ENCODE measurements at regions not wholly inside any gene's neighbourhood (a gene's known extent, or its start where the extent isn't known, plus 50 kb on each side); places are given as distances from the start of the nearest gene placed in this dataset.

DNA sequence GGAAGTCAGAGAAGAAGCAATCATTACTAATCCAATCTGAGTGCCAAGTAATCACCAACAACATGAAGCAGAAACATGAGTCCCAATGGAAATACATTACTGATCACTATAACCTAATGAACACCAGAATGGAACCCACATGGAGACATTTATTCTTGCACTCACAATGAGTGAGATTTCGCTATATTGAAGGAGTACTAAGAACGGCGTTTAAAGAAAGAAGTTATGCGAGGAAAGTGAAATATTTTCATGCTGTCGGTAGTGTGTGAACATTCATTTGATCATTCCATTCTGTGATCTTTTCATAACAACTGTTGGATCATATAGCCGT is 181.1 kb downstream of the IRS1 start:
- Histone ChIP-seq H3K36me3 (ENCODE audit: control insufficient read depth, insufficient read depth, low read length) (no peaks in the 10 kb centered on the region), H3K4me3 (ENCODE audit: low read depth, low read length) (no peak overlapping the region), H3K27me3 (ENCODE audit: control insufficient read depth, insufficient read depth, low read length) (no peaks in the 10 kb centered on the region)
- DNase-seq (ENCODE audit: low read depth) = no peak
- TF ChIP-seq, protein P1, sequence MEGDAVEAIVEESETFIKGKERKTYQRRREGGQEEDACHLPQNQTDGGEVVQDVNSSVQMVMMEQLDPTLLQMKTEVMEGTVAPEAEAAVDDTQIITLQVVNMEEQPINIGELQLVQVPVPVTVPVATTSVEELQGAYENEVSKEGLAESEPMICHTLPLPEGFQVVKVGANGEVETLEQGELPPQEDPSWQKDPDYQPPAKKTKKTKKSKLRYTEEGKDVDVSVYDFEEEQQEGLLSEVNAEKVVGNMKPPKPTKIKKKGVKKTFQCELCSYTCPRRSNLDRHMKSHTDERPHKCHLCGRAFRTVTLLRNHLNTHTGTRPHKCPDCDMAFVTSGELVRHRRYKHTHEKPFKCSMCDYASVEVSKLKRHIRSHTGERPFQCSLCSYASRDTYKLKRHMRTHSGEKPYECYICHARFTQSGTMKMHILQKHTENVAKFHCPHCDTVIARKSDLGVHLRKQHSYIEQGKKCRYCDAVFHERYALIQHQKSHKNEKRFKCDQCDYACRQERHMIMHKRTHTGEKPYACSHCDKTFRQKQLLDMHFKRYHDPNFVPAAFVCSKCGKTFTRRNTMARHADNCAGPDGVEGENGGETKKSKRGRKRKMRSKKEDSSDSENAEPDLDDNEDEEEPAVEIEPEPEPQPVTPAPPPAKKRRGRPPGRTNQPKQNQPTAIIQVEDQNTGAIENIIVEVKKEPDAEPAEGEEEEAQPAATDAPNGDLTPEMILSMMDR (IDR thresholded peaks at IDR 0.05; ENCODE audit: insufficient read depth, low read length, poor library complexity, severe bottlenecking) = no peak

DNA sequence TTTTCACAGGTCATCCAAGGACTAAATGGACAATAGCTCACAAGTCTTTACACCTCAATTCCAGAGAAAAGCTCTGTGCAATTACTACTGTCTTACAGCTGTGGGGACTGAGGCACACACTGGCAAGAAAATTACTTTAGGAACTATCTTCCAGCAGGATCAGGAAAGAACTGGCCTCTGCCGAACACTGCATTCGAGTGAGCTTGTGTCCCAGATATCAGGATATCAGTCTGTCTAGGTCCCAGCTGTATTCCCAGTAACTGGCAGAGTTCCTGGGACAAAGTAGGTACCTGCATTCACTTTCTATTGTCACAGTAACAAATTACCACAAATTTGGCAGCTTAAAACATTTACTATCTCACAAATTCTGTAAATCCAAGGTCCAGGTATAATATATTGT is 183.7 kb downstream of the IRS1 start:
- Histone ChIP-seq H3K36me3 (ENCODE audit: control insufficient read depth, insufficient read depth, low read length) (no peaks in the 10 kb centered on the region), H3K4me3 (ENCODE audit: low read depth, low read length) (no peak overlapping the region), H3K27me3 (ENCODE audit: control insufficient read depth, insufficient read depth, low read length) (no peaks in the 10 kb centered on the region)
- TF ChIP-seq, protein P1 (IDR thresholded peaks at IDR 0.05; ENCODE audit: insufficient read depth, low read length, poor library complexity, severe bottlenecking) = no peak
- DNase-seq (ENCODE audit: low read depth) = no peak

GRCh38 chr2:226611944-226612318 is 187.7 kb downstream of the IRS1 start:
- no peaks in the 10 kb centered on the region for H3K27me3 ChIP-seq (ENCODE audit: control insufficient read depth, insufficient read depth, low read length)
- H3K4me3 ChIP-seq (ENCODE audit: low read depth, low read length) = no peak overlapping the region
- no peaks in the 10 kb centered on the region for H3K36me3 ChIP-seq (ENCODE audit: control insufficient read depth, insufficient read depth, low read length)
- TF ChIP-seq, protein P1 (IDR thresholded peaks at IDR 0.05; ENCODE audit: insufficient read depth, low read length, poor library complexity, severe bottlenecking) = no peak
- no peak for DNase-seq (ENCODE audit: low read depth)

DNA sequence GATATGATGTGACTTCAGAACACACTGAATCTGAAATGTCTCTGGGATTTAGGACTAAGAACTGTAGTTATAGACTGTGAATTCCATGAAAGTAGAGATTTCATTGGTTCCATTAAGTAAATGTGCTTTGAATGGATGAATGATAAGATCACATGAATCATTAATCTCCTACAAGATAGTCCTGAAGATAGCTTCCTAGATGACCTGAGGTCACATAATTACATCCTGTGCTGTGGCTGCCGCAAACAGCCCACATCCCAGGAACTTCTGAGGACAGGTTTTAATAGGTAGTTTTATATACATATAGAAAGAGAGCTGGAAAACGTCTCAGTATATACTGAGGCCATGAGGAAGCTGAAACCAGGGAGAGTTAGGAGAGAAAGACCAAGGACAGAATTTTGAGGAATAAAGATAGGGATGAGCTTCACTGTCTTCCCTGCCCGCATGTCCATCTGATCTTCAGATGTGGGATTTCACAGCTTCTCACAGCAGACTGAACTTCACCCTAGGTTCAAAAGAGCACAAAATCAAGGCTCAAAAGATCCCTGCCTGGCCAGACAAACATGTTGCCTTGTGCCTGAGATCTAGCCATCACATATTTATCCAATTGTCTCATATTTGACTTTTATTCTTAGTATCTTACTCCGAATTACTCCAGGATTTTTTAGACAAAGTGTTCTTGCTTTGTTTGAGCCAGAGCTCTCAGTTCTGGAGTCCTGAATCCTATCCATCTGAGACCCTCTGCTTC is 188.2 kb downstream of the IRS1 start:
- DNase-seq (ENCODE audit: low read depth) = no peak
- no peaks in the 10 kb centered on the region for H3K36me3 ChIP-seq (ENCODE audit: control insufficient read depth, insufficient read depth, low read length)
- no peak overlapping the region for H3K4me3 ChIP-seq (ENCODE audit: low read depth, low read length)
- H3K27me3 ChIP-seq (ENCODE audit: control insufficient read depth, insufficient read depth, low read length) = no peaks in the 10 kb centered on the region
- TF ChIP-seq, protein P1 (IDR thresholded peaks at IDR 0.05; ENCODE audit: insufficient read depth, low read length, poor library complexity, severe bottlenecking) = no peak

- TF ChIP-seq, protein P1 (IDR thresholded peaks at IDR 0.05; ENCODE audit: insufficient read depth, low read length, poor library complexity, severe bottlenecking) = no peak
- H3K36me3 ChIP-seq (ENCODE audit: control insufficient read depth, insufficient read depth, low read length) = no peaks in the 10 kb centered on the region
- H3K4me3 ChIP-seq (ENCODE audit: low read depth, low read length) = no peak overlapping the region
- no peaks in the 10 kb centered on the region for H3K27me3 ChIP-seq (ENCODE audit: control insufficient read depth, insufficient read depth, low read length)
- no peak for DNase-seq (ENCODE audit: low read depth)
Observed at GRCh38 chr2:226609366-226609765, 190.3 kb downstream of the IRS1 start.

DNA sequence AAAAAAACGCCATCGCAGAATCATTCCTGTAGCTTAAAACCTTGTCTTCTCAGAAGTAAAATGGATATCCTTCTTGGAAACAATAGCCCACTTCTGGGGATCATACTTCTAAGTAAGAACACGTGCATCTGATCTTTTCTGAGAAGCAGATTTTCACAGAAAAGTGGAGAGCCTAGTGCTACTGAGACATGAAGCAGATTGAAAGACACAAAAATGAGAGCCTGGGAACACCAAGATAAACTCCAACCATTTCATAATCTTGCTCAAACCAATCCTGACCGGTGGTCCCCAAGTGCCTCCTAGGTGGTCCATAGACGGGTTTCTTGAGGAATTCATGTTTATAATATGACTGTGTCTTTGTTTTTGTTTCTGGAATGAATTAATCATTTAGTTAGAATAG is 191.2 kb downstream of the IRS1 start:
- H3K36me3 ChIP-seq (ENCODE audit: control insufficient read depth, insufficient read depth, low read length) = no peaks in the 10 kb centered on the region
- no peaks in the 10 kb centered on the region for H3K27me3 ChIP-seq (ENCODE audit: control insufficient read depth, insufficient read depth, low read length)
- TF ChIP-seq, protein P1 (IDR thresholded peaks at IDR 0.05; ENCODE audit: insufficient read depth, low read length, poor library complexity, severe bottlenecking) = no peak
- no peak for DNase-seq (ENCODE audit: low read depth)
- H3K4me3 ChIP-seq (ENCODE audit: low read depth, low read length) = no peak overlapping the region

Data from kidney epithelial cell (primary cell).